ENCODE measurements at regions not wholly inside any gene's neighbourhood (a gene's known extent, or its start where the extent isn't known, plus 50 kb on each side); places are given as distances from the start of the nearest gene placed in this dataset.

DNA sequence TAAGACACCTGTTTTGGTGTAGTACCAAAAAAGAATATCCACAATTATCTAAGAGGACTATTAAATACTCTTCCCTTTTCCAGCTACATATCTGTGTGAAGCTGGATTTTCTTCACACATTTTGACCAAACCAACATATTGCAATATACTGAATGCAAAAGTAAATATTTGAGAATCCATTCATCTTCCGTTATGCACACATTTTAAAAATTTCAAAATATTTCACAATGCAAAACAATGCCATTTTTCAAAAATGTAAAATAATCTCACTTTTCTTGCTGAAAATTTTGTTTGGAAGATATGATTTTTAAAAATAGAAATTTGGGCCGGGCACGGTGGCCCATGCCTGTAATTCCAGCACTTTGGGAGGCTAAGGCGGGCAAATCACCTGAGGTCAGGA, 133.9 kb upstream of the FUT8 start:
- no peak overlapping the region for H3K4me3 ChIP-seq (replicated peaks; ENCODE audit: insufficient read depth, low read length)
- H3K27ac ChIP-seq (replicated peaks): no peak overlapping the region
- TF ChIP-seq POLR2AphosphoS5 (IDR thresholded peaks at IDR 0.05; ENCODE audit: low read depth): no peak
- no peak for TF ChIP-seq SPI1 (IDR thresholded peaks at IDR 0.05; ENCODE audit: borderline replicate concordance, low read depth)
- TF ChIP-seq, protein P1, sequence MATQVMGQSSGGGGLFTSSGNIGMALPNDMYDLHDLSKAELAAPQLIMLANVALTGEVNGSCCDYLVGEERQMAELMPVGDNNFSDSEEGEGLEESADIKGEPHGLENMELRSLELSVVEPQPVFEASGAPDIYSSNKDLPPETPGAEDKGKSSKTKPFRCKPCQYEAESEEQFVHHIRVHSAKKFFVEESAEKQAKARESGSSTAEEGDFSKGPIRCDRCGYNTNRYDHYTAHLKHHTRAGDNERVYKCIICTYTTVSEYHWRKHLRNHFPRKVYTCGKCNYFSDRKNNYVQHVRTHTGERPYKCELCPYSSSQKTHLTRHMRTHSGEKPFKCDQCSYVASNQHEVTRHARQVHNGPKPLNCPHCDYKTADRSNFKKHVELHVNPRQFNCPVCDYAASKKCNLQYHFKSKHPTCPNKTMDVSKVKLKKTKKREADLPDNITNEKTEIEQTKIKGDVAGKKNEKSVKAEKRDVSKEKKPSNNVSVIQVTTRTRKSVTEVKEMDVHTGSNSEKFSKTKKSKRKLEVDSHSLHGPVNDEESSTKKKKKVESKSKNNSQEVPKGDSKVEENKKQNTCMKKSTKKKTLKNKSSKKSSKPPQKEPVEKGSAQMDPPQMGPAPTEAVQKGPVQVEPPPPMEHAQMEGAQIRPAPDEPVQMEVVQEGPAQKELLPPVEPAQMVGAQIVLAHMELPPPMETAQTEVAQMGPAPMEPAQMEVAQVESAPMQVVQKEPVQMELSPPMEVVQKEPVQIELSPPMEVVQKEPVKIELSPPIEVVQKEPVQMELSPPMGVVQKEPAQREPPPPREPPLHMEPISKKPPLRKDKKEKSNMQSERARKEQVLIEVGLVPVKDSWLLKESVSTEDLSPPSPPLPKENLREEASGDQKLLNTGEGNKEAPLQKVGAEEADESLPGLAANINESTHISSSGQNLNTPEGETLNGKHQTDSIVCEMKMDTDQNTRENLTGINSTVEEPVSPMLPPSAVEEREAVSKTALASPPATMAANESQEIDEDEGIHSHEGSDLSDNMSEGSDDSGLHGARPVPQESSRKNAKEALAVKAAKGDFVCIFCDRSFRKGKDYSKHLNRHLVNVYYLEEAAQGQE (IDR thresholded peaks at IDR 0.05; ENCODE audit: insufficient replicate concordance, low read depth): no peak
- TF ChIP-seq GABPA (IDR thresholded peaks at IDR 0.05; ENCODE audit: low read depth): no peak
- TF ChIP-seq, protein P2, sequence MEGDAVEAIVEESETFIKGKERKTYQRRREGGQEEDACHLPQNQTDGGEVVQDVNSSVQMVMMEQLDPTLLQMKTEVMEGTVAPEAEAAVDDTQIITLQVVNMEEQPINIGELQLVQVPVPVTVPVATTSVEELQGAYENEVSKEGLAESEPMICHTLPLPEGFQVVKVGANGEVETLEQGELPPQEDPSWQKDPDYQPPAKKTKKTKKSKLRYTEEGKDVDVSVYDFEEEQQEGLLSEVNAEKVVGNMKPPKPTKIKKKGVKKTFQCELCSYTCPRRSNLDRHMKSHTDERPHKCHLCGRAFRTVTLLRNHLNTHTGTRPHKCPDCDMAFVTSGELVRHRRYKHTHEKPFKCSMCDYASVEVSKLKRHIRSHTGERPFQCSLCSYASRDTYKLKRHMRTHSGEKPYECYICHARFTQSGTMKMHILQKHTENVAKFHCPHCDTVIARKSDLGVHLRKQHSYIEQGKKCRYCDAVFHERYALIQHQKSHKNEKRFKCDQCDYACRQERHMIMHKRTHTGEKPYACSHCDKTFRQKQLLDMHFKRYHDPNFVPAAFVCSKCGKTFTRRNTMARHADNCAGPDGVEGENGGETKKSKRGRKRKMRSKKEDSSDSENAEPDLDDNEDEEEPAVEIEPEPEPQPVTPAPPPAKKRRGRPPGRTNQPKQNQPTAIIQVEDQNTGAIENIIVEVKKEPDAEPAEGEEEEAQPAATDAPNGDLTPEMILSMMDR (IDR thresholded peaks at IDR 0.05; ENCODE audit: insufficient read depth, low read length): no peak
- DNase-seq (ENCODE audit: low read depth in 1 of 2, low spot score in 1 of 2): no peak
- no peaks in the 10 kb centered on the region for H3K27me3 ChIP-seq (ENCODE audit: insufficient read depth, poor library complexity, severe bottlenecking)

DNA sequence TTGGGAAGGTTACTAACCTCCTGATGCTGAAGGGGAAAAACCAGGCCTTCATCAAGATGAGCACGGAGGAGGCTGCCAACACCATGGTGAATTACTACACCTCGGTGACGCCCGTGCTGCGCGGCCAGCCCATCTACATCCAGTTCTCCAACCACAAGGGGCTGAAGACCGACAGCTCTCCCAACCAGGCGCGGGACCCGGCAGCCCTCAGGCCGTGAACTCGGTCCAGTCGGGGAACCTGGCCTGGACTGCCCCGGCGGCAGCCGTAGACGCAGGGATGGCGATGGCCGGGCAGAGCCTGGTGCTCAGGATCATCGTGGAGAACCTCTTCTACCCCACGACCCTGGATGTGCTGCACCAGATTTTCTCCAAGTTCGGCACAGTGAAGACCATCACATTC, 133.0 kb upstream of the FUT8 start:
- Histone ChIP-seq H3K4me3 (replicated peaks; ENCODE audit: insufficient read depth, low read length) (no peak overlapping the region), H3K27ac (replicated peaks) (no peak overlapping the region), H3K27me3 (ENCODE audit: insufficient read depth, poor library complexity, severe bottlenecking) (no peaks in the 10 kb centered on the region)
- no peak for DNase-seq (ENCODE audit: low read depth in 1 of 2, low spot score in 1 of 2)
- TF ChIP-seq GABPA (IDR thresholded peaks at IDR 0.05; ENCODE audit: low read depth) (no peak), POLR2AphosphoS5 (IDR thresholded peaks at IDR 0.05; ENCODE audit: low read depth) (no peak), SPI1 (IDR thresholded peaks at IDR 0.05; ENCODE audit: borderline replicate concordance, low read depth) (no peak)
- TF ChIP-seq, protein P1 (IDR thresholded peaks at IDR 0.05; ENCODE audit: insufficient replicate concordance, low read depth): no peak
- TF ChIP-seq, protein P2 (IDR thresholded peaks at IDR 0.05; ENCODE audit: insufficient read depth, low read length): no peak

DNA sequence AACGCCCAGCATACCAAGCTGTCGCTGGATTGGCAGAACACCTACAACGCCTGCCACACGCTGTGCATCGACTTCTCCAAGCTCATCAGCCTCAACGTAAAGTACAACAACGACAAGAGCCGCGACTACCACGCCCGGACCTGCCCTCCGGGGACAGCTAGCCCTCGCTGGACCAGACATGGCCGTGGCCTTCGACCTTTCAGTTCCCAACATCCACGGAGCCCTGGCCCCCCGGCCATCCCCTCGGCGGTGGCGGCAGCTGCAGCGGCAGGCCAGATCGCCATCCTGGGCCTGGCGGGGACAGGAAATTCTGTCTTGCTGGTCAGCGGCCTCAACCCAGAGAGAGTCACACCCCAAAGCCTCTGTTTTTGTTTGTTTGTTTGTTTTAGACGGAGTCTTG, 132.6 kb upstream of the FUT8 start:
- TF ChIP-seq GABPA (IDR thresholded peaks at IDR 0.05; ENCODE audit: low read depth): no peak
- TF ChIP-seq, protein P2 (IDR thresholded peaks at IDR 0.05; ENCODE audit: insufficient read depth, low read length): no peak
- no peak for TF ChIP-seq POLR2AphosphoS5 (IDR thresholded peaks at IDR 0.05; ENCODE audit: low read depth)
- no peak for TF ChIP-seq SPI1 (IDR thresholded peaks at IDR 0.05; ENCODE audit: borderline replicate concordance, low read depth)
- TF ChIP-seq, protein P1 (IDR thresholded peaks at IDR 0.05; ENCODE audit: insufficient replicate concordance, low read depth): no peak
- H3K27me3 ChIP-seq (ENCODE audit: insufficient read depth, poor library complexity, severe bottlenecking): no peaks in the 10 kb centered on the region
- H3K27ac ChIP-seq (replicated peaks): no peak overlapping the region
- no peak overlapping the region for H3K4me3 ChIP-seq (replicated peaks; ENCODE audit: insufficient read depth, low read length)
- DNase-seq (ENCODE audit: low read depth in 1 of 2, low spot score in 1 of 2): no peak

Data from HL-60 (cell line).